EL (cell line): ENCODE measurements at regions not wholly inside any gene's neighbourhood (a gene's known extent, or its start where the extent isn't known, plus 50 kb on each side); places are given as distances from the start of the nearest gene placed in this dataset.
"Not testable (repeated sequence)": the region's sequence is repeated elsewhere in the genome, so short reads cannot be mapped to it uniquely, and the experiment has no call there.

Experiments used
- DNase-seq: peaks from one replicate; pipeline ENCODE4 v3.0.0-alpha.2; 2016

DNA sequence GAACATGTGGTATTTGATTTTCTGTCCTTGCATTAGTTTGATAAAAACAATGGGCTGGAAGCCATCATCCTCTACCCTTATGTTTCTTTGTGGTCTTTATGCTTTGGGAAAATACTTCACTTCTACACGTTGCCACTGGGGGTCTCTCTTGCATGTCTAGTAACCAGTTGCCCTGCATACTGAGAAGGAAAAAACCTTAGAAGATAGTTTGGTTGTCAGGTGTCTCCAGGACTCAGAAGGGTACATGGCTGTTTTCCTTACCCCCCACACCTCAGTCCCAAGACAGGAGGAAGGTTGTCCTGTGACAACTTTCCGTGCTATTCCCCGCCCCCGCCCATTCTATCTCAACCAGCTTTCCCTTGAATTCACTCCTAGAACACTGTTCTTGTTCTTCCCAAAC, 62.1 kb upstream of the LANCL3 start:
- DNase-seq, result no peak

DNA sequence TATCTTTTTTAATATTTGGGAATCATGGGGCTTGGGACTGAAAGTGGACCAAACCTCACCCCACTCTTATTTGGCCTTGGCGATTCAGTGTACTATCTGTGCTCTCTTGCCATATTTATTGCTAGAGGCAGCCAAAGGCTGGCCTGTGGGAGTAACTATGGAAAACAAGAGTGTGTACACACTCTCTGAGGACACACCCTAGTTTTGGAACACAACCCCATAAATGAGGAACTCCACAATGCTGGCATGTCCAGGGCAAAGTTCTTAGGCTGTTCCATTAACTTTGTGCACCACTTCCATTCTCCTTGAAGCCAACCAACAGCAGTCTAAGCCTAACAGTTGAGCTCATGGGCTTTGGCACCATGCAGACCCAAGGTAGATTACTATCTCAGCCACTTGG, 54.9 kb upstream of the LANCL3 start:
- DNase-seq, result not testable (repeated sequence)

DNA sequence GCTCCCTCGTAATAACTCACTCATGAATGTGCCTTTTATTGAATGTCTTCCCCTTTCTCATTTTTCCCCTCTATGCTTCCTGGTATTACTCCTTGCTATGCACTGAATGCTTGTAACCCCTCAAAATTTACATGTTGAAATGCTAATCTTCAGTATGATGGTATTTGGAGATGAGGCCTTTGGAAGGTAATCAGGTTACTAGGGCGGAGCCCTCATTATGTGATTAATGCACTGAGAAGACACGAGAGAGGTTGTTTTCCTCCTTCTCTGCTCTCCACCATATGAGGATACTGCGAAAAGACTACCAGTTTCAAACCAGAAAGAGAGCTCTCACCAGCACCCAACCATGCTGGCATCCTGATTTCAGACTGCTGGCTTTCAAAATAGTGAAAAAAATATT, 52.2 kb upstream of the LANCL3 start:
- DNase-seq, result not testable (repeated sequence)

DNA sequence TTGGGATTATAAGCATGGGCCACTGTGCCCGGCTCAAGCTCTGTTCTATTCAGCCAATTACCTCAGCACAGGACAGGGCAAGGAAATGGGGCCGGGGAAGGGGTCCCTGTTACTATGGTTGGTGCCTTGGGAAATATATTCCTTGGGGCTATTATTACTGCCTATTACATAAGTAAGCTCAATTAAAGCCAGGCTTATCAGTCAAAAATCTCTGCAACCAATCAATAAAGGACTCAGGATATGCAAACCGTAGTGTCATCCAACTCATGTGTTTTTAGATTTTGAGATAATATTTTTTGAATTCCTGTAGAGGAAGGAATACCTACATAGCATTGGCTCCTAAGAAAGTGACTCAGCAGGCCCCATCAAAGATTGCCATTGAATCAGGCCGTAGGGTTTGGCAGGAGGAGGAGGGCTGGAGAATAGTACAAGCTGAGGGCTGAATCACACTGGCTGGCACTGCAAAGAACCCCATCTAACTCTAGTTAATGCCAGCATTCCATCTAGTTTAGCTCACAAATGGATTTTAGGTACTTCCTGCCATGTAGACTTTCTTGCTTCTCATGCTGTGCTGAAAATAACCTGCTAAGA, 50.5 kb upstream of the LANCL3 start:
- DNase-seq, result peak; percentile 20
